ENCODE measurements at regions not wholly inside any gene's neighbourhood (a gene's known extent, or its start where the extent isn't known, plus 50 kb on each side); places are given as distances from the start of the nearest gene placed in this dataset.

GRCh38 chr6:113009682-113010081 lies 662.6 kb downstream of the RFPL4B start:
- WGBS (ENCODE audit: low lambda C conversion rate): 28% methylated on average over 1 of the region's 1 CpG
- Histone ChIP-seq H2AFZ (ENCODE audit: low read depth) (peak overlapping the region; percentile 71; the same call in 1 of the 2 replicates), H4K20me1 (ENCODE audit: insufficient read depth) (no peaks in the 10 kb centered on the region), H3K9ac (peak overlapping the region; percentile 27; the same call in 1 of the 2 replicates), H3K79me2 (ENCODE audit: insufficient read depth) (no peaks in the 10 kb centered on the region), H3K27me3 (ENCODE audit: insufficient read depth) (no peaks in the 10 kb centered on the region), H3F3A (replicated peaks; ENCODE audit: insufficient read depth) (peaks cover 15% of the 10 kb centered on the region), H3K27ac (ENCODE audit: low read depth in 2 of 2, low read length in 1 of 2) (peak overlapping the region; percentile 70 to 91; a peak in 3 of 4 replicates), H3K4me2 (no peak overlapping the region), H3K9me3 (no peaks in the 10 kb centered on the region), H3K4me3 (ENCODE audit: low read depth in 2 of 2, low read length in 1 of 2) (no peak overlapping the region), H3K4me1 (ENCODE audit: control insufficient read depth in 1 of 2, insufficient read depth in 2 of 2, low read depth in 1 of 2, low read length in 1 of 2) (peaks cover 3 to 32% of the 10 kb centered on the region in 2 experiments; a peak in 3 of 4 replicates), H3K36me3 (replicated peaks in 1 of 2; ENCODE audit: control insufficient read depth in 1 of 2, insufficient read depth in 2 of 2, low read length in 1 of 2) (no peaks in the 10 kb centered on the region), H3K9me2 (no peaks in the 10 kb centered on the region)
- ChIA-PET POLR2A (no interaction called here), CTCF (no interaction called here)
- TF ChIP-seq NRF1 (IDR thresholded peaks at IDR 0.05; ENCODE audit: low read depth, low read length) (no peak), FOXJ3 (CRISPR knock-in tag; IDR thresholded peaks at IDR 0.05) (no peak), TEAD4 (IDR thresholded peaks at IDR 0.05; ENCODE audit: borderline replicate concordance, insufficient read depth) (peak; percentile 17; the same call in 1 of the 2 replicates), USF1 (IDR thresholded peaks at IDR 0.05; ENCODE audit: borderline replicate concordance, low read depth) (no peak), PBX3 (IDR thresholded peaks at IDR 0.05) (0 out of 2 replicates have a peak, but pooled peaks have one; percentile 13), IRF3 (IDR thresholded peaks at IDR 0.05; ENCODE audit: low read depth, low read length) (no peak), CTCF (IDR thresholded peaks at IDR 0.05) (no peak), TCF12 (IDR thresholded peaks at IDR 0.05) (peak; percentile 29; the same call in 1 of the 2 replicates), NFIC (IDR thresholded peaks at IDR 0.05; ENCODE audit: borderline replicate concordance) (no peak)
- TF ChIP-seq, protein P1, sequence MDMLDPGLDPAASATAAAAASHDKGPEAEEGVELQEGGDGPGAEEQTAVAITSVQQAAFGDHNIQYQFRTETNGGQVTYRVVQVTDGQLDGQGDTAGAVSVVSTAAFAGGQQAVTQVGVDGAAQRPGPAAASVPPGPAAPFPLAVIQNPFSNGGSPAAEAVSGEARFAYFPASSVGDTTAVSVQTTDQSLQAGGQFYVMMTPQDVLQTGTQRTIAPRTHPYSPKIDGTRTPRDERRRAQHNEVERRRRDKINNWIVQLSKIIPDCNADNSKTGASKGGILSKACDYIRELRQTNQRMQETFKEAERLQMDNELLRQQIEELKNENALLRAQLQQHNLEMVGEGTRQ (IDR thresholded peaks at IDR 0.05; ENCODE audit: borderline replicate concordance, low read depth, low read length): no peak
- no peak for DNase-seq

Measured in SK-N-SH (cell line).